ENCODE measurements at regions not wholly inside any gene's neighbourhood (a gene's known extent, or its start where the extent isn't known, plus 50 kb on each side); places are given as distances from the start of the nearest gene placed in this dataset.
A peak's percentile ranks its signal among the peaks of the same experiment; 100 is the strongest.

- H3K4me3 ChIP-seq (ENCODE audit: low read depth, low read length), result no peak overlapping the region
- DNase-seq (ENCODE audit: low read depth), result no peak
- TF ChIP-seq CTCF (IDR thresholded peaks at IDR 0.05; ENCODE audit: insufficient read depth, low read depth, low read length), result no peak
These were observed 818.7 kb downstream of the PCDH7 start for GRCh38 chr4:31538877-31539276.

GRCh38 chr4:31539284-31540069, 819.3 kb downstream of the PCDH7 start:
- TF ChIP-seq CTCF (IDR thresholded peaks at IDR 0.05; ENCODE audit: insufficient read depth, low read depth, low read length), result no peak
- DNase-seq (ENCODE audit: low read depth), result peak; percentile 0
- H3K4me3 ChIP-seq (ENCODE audit: low read depth, low read length), result no peak overlapping the region

GRCh38 chr4:31545330-31545729, 825.2 kb downstream of the PCDH7 start:
- no peak overlapping the region for H3K4me3 ChIP-seq (ENCODE audit: low read depth, low read length)
- no peak for TF ChIP-seq CTCF (IDR thresholded peaks at IDR 0.05; ENCODE audit: insufficient read depth, low read depth, low read length)
- no peak for DNase-seq (ENCODE audit: low read depth)

- DNase-seq (ENCODE audit: low read depth), result no peak
- H3K4me3 ChIP-seq (ENCODE audit: low read depth, low read length), result no peak overlapping the region
- TF ChIP-seq CTCF (IDR thresholded peaks at IDR 0.05; ENCODE audit: insufficient read depth, low read depth, low read length), result no peak
These were observed 825.6 kb downstream of the PCDH7 start for GRCh38 chr4:31545755-31546154.

GRCh38 chr4:31548021-31548420, 827.9 kb downstream of the PCDH7 start:
- no peak for DNase-seq (ENCODE audit: low read depth)
- TF ChIP-seq CTCF (IDR thresholded peaks at IDR 0.05; ENCODE audit: insufficient read depth, low read depth, low read length), result no peak
- no peak overlapping the region for H3K4me3 ChIP-seq (ENCODE audit: low read depth, low read length)

- no peak for TF ChIP-seq CTCF (IDR thresholded peaks at IDR 0.05; ENCODE audit: insufficient read depth, low read depth, low read length)
- DNase-seq (ENCODE audit: low read depth), result no peak
- H3K4me3 ChIP-seq (ENCODE audit: low read depth, low read length), result no peak overlapping the region
These were observed 828.7 kb downstream of the PCDH7 start for GRCh38 chr4:31548823-31549222.

GRCh38 chr4:31549256-31549655, 829.1 kb downstream of the PCDH7 start:
- no peak overlapping the region for H3K4me3 ChIP-seq (ENCODE audit: low read depth, low read length)
- TF ChIP-seq CTCF (IDR thresholded peaks at IDR 0.05; ENCODE audit: insufficient read depth, low read depth, low read length), result no peak
- no peak for DNase-seq (ENCODE audit: low read depth)
